H9 (cell line): ENCODE measurements at regions not wholly inside any gene's neighbourhood (a gene's known extent, or its start where the extent isn't known, plus 50 kb on each side); places are given as distances from the start of the nearest gene placed in this dataset.

Experiments used
- DNase-seq: peaks from one replicate; pipeline ENCODE4 v3.0.0-alpha.2; 2017
- H2AFZ ChIP-seq: one replicate; pipeline ENCODE4 v1.6.1; 2013; ENCODE audit warnings: mild to moderate bottlenecking, low read length, control low read depth, moderate library complexity
- H2AK5ac ChIP-seq: 2 replicates; pipeline ENCODE4 v1.6.1; 2013; ENCODE audit warnings: low read length, control low read depth, mixed read lengths; ENCODE audit not compliant: insufficient read length
- H2BK120ac ChIP-seq: one replicate; pipeline ENCODE4 v1.6.1; 2013; ENCODE audit warnings: low read depth, mild to moderate bottlenecking, low read length, control low read depth, inconsistent platforms; ENCODE audit not compliant: poor library complexity, severe bottlenecking
- H2BK12ac ChIP-seq: 2 replicates; pipeline ENCODE4 v1.6.1; 2013; ENCODE audit warnings: low read length, control low read depth, mixed read lengths, low read depth; ENCODE audit not compliant: insufficient read length
- H2BK15ac ChIP-seq: 2 replicates; pipeline ENCODE4 v1.6.1; 2013; ENCODE audit warnings: low read depth, low read length, control low read depth
- H2BK20ac ChIP-seq: one replicate; pipeline ENCODE4 v1.6.1; 2013; ENCODE audit warnings: low read depth, mild to moderate bottlenecking, low read length, control low read depth, inconsistent platforms; ENCODE audit not compliant: poor library complexity, severe bottlenecking
- H2BK5ac ChIP-seq: 2 replicates; pipeline ENCODE4 v1.6.1; 2013; ENCODE audit warnings: low read length, control low read depth, mixed read lengths; ENCODE audit not compliant: insufficient read length
- H3K14ac ChIP-seq: 2 replicates; pipeline ENCODE4 v1.6.1; 2013; ENCODE audit warnings: low read length, control low read depth; ENCODE audit not compliant: insufficient read depth
- H3K18ac ChIP-seq: 2 replicates; pipeline ENCODE4 v1.6.1; 2013; ENCODE audit warnings: low read depth, mild to moderate bottlenecking, mixed read lengths, low read length, control low read depth; ENCODE audit not compliant: insufficient read length
- H3K23ac ChIP-seq: 2 replicates; pipeline ENCODE4 v1.6.1; 2013; ENCODE audit warnings: low read length, control low read depth, mixed read lengths, low read depth; ENCODE audit not compliant: insufficient read length
- H3K23me2 ChIP-seq: 2 replicates; pipeline ENCODE4 v1.6.1; 2013; ENCODE audit warnings: low read depth, mild to moderate bottlenecking, mixed read lengths, low read length, control low read depth; ENCODE audit not compliant: insufficient read length, poor library complexity, severe bottlenecking
- H3K27ac ChIP-seq: 2 replicates; pipeline ENCODE4 v1.5.1; 2013; ENCODE audit warnings: low read length, control low read depth, mixed read lengths, low read depth; ENCODE audit not compliant: insufficient read length
- H3K27me3 ChIP-seq: 2 replicates; pipeline ENCODE4 v1.6.1; 2013; ENCODE audit warnings: low read length, control low read depth, inconsistent platforms; ENCODE audit not compliant: insufficient read depth
- H3K4ac ChIP-seq: 2 replicates; pipeline ENCODE4 v1.6.1; 2013; ENCODE audit warnings: low read depth, mild to moderate bottlenecking, control low read depth, inconsistent platforms, low read length, moderate library complexity
- H3K4me1 ChIP-seq: 2 replicates; pipeline ENCODE4 v1.6.1; 2013; ENCODE audit warnings: low read length, control low read depth, inconsistent platforms; ENCODE audit not compliant: insufficient read depth
- H3K4me2 ChIP-seq: 2 replicates; pipeline ENCODE4 v1.6.1; 2013; ENCODE audit warnings: low read length, control low read depth, mixed read lengths; ENCODE audit not compliant: insufficient read length, insufficient read depth
- H3K56ac ChIP-seq: 2 replicates; pipeline ENCODE4 v1.6.1; 2013; ENCODE audit warnings: low read depth, mild to moderate bottlenecking, mixed read lengths, low read length, control low read depth; ENCODE audit not compliant: insufficient read length
- H3K79me1 ChIP-seq: 2 replicates; pipeline ENCODE4 v1.6.1; 2013; ENCODE audit warnings: low read depth, mild to moderate bottlenecking, moderate library complexity, low read length, control low read depth, inconsistent platforms; ENCODE audit not compliant: insufficient read depth, poor library complexity, severe bottlenecking
- H3K79me2 ChIP-seq: 2 replicates; pipeline ENCODE4 v1.6.1; 2013; ENCODE audit warnings: low read length, control low read depth, inconsistent platforms; ENCODE audit not compliant: insufficient read depth
- H3K9ac ChIP-seq: 2 replicates; pipeline ENCODE4 v1.6.1; 2013; ENCODE audit warnings: low read length, control low read depth, mixed read lengths; ENCODE audit not compliant: insufficient read length; ENCODE audit errors: extremely low read depth
- H3K9me3 ChIP-seq: one replicate; pipeline ENCODE4 v1.6.1; 2013; ENCODE audit warnings: low read depth, low read length, inconsistent platforms; ENCODE audit not compliant: control insufficient read depth
- H3T11ph ChIP-seq: one replicate; pipeline ENCODE4 v1.6.1; 2013; ENCODE audit warnings: mild to moderate bottlenecking, low read length, control low read depth, inconsistent platforms
- H4K20me1 ChIP-seq: one replicate; pipeline ENCODE4 v1.6.1; 2013; ENCODE audit not compliant: control insufficient read depth, insufficient read length, insufficient read depth
- H4K5ac ChIP-seq: 2 replicates; pipeline ENCODE4 v1.6.1; 2013; ENCODE audit warnings: low read depth, mild to moderate bottlenecking, mixed read lengths, low read length, control low read depth; ENCODE audit not compliant: insufficient read length
- H4K8ac ChIP-seq: replicated peaks from 2 replicates; pipeline ENCODE4 v1.6.1; 2013; ENCODE audit warnings: low read length, control low read depth, mixed read lengths, low read depth; ENCODE audit not compliant: insufficient read length
- H4K91ac ChIP-seq: 2 replicates; pipeline ENCODE4 v1.6.1; 2013; ENCODE audit warnings: low read depth, mild to moderate bottlenecking, moderate library complexity, mixed read lengths, low read length, control low read depth; ENCODE audit not compliant: insufficient read length
- H3K27ac Mint-ChIP-seq, 3 experiments: 2 replicates in 2 of 3; 3 replicates in 1 of 3; pipeline ENCODE4 v1.8.0; 2020 to 2021; ENCODE audit warnings: mixed read lengths in 3 of 3, mild to moderate bottlenecking in 1 of 3, moderate library complexity in 1 of 3
- H3K27me3 Mint-ChIP-seq: 2 replicates; pipeline ENCODE4 v1.8.0; 2021; ENCODE audit warnings: low read depth, mild to moderate bottlenecking, moderate library complexity, mixed read lengths
- H3K36me3 Mint-ChIP-seq, 3 experiments: 2 replicates in 2 of 3; 3 replicates in 1 of 3; pipeline ENCODE4 v1.8.0; 2020 to 2021; ENCODE audit warnings: low read depth in 3 of 3, mixed read lengths in 3 of 3; ENCODE audit not compliant: insufficient read depth in 1 of 3
- H3K4me1 Mint-ChIP-seq, 2 experiments: 2 replicates each; pipeline ENCODE4 v1.8.0; 2020; ENCODE audit warnings: mixed read lengths in 2 of 2
- H3K4me3 Mint-ChIP-seq, 2 experiments: 2 replicates in 1 of 2; 3 replicates in 1 of 2; pipeline ENCODE4 v1.8.0; 2020 to 2021; ENCODE audit warnings: mild to moderate bottlenecking in 2 of 2, mixed read lengths in 2 of 2, moderate library complexity in 1 of 2
- H3K9me3 Mint-ChIP-seq, 2 experiments: 2 replicates in 1 of 2; 3 replicates in 1 of 2; pipeline ENCODE4 v1.8.0; 2020; ENCODE audit warnings: mild to moderate bottlenecking in 2 of 2, mixed read lengths in 2 of 2, moderate library complexity in 1 of 2
- CTCF ChIP-seq: fragments of 200-600 bp; sonication (generic); conservative IDR thresholded peaks from 3 replicates; pipeline ENCODE4 v1.8.0; 2021; ENCODE audit warnings: antibody characterized with exemption, mild to moderate bottlenecking
- WGBS: extraction: QIAGEN DNeasy Blood & Tissue Kit; methylation state at CpG from one replicate; pipeline ENCODE4 v1.1.7; 2013; ENCODE audit warnings: missing lambda C conversion rate, low lambda C conversion rate, mixed read lengths; ENCODE audit not compliant: insufficient read length; ENCODE audit errors: extremely low coverage; 5-methylcytosine and 5-hydroxymethylcytosine counted together

GRCh38 chr13:111903143-111903542 lies 163.8 kb upstream of the SOX1 start:
- TF ChIP-seq CTCF: no peak

More at GRCh38 chr13:111903143-111903542, 163.8 kb upstream of the SOX1 start:
- no peaks in the 10 kb centered on the region for H3K79me1 ChIP-seq
- H3K23ac ChIP-seq: no peak overlapping the region
- no peak overlapping the region for H2BK120ac ChIP-seq
- H4K20me1 ChIP-seq: no peaks in the 10 kb centered on the region
- H3K14ac ChIP-seq: no peak overlapping the region
- no peak overlapping the region for H2AK5ac ChIP-seq
- no peak overlapping the region for H3K27ac ChIP-seq
- no peak overlapping the region for H4K8ac ChIP-seq
- H3K9me3 ChIP-seq: no peaks in the 10 kb centered on the region
- no peak overlapping the region for H3T11ph ChIP-seq
- H2BK20ac ChIP-seq: no peak overlapping the region
- H3K4me2 ChIP-seq: no peak overlapping the region
- H3K4me3 Mint-ChIP-seq: no peak overlapping the region
- no peaks in the 10 kb centered on the region for H3K79me2 ChIP-seq
- H3K36me3 Mint-ChIP-seq: no peaks in the 10 kb centered on the region; a peak in 1 of 7 replicates
- H2BK5ac ChIP-seq: no peak overlapping the region
- H3K18ac ChIP-seq: no peak overlapping the region
- peak; percentile 10 for DNase-seq
- no peaks in the 10 kb centered on the region for H3K23me2 ChIP-seq
- H3K4ac ChIP-seq: no peak overlapping the region
- no CpG with 5 or more reads among the region's 5 CpGs for WGBS
- no peak overlapping the region for H4K5ac ChIP-seq
- no peak overlapping the region for H2AFZ ChIP-seq
- H3K27me3 Mint-ChIP-seq: peaks cover 32% of the 10 kb centered on the region
- H3K27me3 ChIP-seq: no peaks in the 10 kb centered on the region
- no peak overlapping the region for H2BK12ac ChIP-seq
- no peak overlapping the region for H3K9ac ChIP-seq
- H3K4me1 ChIP-seq: no peaks in the 10 kb centered on the region
- no peak overlapping the region for H3K27ac Mint-ChIP-seq
- H2BK15ac ChIP-seq: no peak overlapping the region
- H3K56ac ChIP-seq: no peak overlapping the region
- peaks cover 0 to 3% of the 10 kb centered on the region in 2 experiments; a peak in 1 of 4 replicates for H3K4me1 Mint-ChIP-seq
- H4K91ac ChIP-seq: no peak overlapping the region
- no peaks in the 10 kb centered on the region; a peak in 1 of 5 replicates for H3K9me3 Mint-ChIP-seq
